ENCODE measurements at regions not wholly inside any gene's neighbourhood (a gene's known extent, or its start where the extent isn't known, plus 50 kb on each side); places are given as distances from the start of the nearest gene placed in this dataset.

DNA sequence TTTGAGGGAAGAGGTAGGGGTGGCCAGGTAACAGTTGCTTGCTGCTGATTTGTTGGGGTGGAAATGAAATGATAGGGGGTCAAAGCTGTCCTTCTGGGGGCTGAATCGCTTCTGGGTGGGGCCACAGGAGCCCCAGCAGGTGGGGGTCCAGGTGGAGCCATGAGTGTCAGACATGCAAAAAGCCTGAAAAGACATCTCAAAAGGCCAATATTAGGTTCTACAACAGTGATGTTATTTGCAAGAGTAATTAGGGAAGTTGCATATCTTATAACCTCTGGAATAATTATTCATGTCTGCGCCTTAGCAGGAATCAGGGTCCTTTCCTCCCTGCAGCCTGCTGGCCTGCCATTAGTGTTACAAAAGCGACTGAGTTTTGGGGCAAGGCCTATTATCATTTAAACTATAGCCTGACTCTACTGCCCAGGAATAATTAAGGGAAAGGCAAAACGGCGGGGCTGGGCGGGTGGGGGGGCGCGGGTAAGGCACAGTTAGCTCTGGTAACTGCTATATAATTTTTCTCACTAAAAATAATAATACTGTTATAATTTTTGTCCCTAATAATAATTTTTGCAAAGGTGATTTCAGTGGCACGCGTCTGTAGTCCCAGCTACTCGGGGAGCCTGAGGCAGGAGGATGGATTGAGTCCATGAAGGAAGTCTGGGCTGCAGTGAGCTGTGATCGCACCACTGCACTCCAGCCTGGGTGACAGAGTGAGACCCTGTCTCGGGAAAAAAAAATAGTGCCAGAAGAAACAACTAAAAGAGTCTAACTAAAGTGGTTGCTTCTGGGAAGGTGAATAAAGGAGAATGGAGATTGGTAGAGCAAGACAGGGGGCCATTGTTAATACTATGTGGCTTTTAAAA lies 145.7 kb downstream of the MAGEB17 start (continued):
- TF ChIP-seq MTA2 (IDR thresholded peaks at IDR 0.05; ENCODE audit: low read depth) (no peak), IKZF1 (conservative IDR thresholded peaks at IDR 0.05) (no peak), EZH2 (IDR thresholded peaks at IDR 0.05; ENCODE audit: borderline replicate concordance, control insufficient read depth, low read depth, low read length) (no peak), SUPT20H (IDR thresholded peaks at IDR 0.05; ENCODE audit: borderline replicate concordance, control insufficient read depth, low read depth, low read length) (no peak), ESRRA (IDR thresholded peaks at IDR 0.05; ENCODE audit: low read length) (no peak), ZNF217 (IDR thresholded peaks at IDR 0.05) (no peak), CHD1 (IDR thresholded peaks at IDR 0.05; ENCODE audit: low read depth, low read length) (no peak)
- TF ChIP-seq, protein P1, sequence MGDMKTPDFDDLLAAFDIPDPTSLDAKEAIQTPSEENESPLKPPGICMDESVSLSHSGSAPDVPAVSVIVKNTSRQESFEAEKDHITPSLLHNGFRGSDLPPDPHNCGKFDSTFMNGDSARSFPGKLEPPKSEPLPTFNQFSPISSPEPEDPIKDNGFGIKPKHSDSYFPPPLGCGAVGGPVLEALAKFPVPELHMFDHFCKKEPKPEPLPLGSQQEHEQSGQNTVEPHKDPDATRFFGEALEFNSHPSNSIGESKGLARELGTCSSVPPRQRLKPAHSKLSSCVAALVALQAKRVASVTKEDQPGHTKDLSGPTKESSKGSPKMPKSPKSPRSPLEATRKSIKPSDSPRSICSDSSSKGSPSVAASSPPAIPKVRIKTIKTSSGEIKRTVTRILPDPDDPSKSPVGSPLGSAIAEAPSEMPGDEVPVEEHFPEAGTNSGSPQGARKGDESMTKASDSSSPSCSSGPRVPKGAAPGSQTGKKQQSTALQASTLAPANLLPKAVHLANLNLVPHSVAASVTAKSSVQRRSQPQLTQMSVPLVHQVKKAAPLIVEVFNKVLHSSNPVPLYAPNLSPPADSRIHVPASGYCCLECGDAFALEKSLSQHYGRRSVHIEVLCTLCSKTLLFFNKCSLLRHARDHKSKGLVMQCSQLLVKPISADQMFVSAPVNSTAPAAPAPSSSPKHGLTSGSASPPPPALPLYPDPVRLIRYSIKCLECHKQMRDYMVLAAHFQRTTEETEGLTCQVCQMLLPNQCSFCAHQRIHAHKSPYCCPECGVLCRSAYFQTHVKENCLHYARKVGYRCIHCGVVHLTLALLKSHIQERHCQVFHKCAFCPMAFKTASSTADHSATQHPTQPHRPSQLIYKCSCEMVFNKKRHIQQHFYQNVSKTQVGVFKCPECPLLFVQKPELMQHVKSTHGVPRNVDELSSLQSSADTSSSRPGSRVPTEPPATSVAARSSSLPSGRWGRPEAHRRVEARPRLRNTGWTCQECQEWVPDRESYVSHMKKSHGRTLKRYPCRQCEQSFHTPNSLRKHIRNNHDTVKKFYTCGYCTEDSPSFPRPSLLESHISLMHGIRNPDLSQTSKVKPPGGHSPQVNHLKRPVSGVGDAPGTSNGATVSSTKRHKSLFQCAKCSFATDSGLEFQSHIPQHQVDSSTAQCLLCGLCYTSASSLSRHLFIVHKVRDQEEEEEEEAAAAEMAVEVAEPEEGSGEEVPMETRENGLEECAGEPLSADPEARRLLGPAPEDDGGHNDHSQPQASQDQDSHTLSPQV (IDR thresholded peaks at IDR 0.05): no peak
- TF ChIP-seq, protein P2, sequence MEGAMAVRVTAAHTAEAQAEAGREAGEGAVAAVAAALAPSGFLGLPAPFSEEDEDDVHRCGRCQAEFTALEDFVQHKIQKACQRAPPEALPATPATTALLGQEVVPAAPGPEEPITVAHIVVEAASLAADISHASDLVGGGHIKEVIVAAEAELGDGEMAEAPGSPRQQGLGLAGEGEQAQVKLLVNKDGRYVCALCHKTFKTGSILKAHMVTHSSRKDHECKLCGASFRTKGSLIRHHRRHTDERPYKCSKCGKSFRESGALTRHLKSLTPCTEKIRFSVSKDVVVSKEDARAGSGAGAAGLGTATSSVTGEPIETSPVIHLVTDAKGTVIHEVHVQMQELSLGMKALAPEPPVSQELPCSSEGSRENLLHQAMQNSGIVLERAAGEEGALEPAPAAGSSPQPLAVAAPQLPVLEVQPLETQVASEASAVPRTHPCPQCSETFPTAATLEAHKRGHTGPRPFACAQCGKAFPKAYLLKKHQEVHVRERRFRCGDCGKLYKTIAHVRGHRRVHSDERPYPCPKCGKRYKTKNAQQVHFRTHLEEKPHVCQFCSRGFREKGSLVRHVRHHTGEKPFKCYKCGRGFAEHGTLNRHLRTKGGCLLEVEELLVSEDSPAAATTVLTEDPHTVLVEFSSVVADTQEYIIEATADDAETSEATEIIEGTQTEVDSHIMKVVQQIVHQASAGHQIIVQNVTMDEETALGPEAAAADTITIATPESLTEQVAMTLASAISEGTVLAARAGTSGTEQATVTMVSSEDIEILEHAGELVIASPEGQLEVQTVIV (IDR thresholded peaks at IDR 0.05; ENCODE audit: borderline replicate concordance, partially characterized antibody): no peak
- TF ChIP-seq, protein P3, sequence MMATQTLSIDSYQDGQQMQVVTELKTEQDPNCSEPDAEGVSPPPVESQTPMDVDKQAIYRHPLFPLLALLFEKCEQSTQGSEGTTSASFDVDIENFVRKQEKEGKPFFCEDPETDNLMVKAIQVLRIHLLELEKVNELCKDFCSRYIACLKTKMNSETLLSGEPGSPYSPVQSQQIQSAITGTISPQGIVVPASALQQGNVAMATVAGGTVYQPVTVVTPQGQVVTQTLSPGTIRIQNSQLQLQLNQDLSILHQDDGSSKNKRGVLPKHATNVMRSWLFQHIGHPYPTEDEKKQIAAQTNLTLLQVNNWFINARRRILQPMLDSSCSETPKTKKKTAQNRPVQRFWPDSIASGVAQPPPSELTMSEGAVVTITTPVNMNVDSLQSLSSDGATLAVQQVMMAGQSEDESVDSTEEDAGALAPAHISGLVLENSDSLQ (IDR thresholded peaks at IDR 0.05): no peak
- TF ChIP-seq, protein P4, sequence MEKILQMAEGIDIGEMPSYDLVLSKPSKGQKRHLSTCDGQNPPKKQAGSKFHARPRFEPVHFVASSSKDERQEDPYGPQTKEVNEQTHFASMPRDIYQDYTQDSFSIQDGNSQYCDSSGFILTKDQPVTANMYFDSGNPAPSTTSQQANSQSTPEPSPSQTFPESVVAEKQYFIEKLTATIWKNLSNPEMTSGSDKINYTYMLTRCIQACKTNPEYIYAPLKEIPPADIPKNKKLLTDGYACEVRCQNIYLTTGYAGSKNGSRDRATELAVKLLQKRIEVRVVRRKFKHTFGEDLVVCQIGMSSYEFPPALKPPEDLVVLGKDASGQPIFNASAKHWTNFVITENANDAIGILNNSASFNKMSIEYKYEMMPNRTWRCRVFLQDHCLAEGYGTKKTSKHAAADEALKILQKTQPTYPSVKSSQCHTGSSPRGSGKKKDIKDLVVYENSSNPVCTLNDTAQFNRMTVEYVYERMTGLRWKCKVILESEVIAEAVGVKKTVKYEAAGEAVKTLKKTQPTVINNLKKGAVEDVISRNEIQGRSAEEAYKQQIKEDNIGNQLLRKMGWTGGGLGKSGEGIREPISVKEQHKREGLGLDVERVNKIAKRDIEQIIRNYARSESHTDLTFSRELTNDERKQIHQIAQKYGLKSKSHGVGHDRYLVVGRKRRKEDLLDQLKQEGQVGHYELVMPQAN (conservative IDR thresholded peaks at IDR 0.05): no peak
- TF ChIP-seq, protein P5, sequence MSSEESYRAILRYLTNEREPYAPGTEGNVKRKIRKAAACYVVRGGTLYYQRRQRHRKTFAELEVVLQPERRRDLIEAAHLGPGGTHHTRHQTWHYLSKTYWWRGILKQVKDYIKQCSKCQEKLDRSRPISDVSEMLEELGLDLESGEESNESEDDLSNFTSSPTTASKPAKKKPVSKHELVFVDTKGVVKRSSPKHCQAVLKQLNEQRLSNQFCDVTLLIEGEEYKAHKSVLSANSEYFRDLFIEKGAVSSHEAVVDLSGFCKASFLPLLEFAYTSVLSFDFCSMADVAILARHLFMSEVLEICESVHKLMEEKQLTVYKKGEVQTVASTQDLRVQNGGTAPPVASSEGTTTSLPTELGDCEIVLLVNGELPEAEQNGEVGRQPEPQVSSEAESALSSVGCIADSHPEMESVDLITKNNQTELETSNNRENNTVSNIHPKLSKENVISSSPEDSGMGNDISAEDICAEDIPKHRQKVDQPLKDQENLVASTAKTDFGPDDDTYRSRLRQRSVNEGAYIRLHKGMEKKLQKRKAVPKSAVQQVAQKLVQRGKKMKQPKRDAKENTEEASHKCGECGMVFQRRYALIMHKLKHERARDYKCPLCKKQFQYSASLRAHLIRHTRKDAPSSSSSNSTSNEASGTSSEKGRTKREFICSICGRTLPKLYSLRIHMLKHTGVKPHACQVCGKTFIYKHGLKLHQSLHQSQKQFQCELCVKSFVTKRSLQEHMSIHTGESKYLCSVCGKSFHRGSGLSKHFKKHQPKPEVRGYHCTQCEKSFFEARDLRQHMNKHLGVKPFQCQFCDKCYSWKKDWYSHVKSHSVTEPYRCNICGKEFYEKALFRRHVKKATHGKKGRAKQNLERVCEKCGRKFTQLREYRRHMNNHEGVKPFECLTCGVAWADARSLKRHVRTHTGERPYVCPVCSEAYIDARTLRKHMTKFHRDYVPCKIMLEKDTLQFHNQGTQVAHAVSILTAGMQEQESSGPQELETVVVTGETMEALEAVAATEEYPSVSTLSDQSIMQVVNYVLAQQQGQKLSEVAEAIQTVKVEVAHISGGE (CRISPR knock-in tag; IDR thresholded peaks at IDR 0.05): no peak
- TF ChIP-seq, protein P6, sequence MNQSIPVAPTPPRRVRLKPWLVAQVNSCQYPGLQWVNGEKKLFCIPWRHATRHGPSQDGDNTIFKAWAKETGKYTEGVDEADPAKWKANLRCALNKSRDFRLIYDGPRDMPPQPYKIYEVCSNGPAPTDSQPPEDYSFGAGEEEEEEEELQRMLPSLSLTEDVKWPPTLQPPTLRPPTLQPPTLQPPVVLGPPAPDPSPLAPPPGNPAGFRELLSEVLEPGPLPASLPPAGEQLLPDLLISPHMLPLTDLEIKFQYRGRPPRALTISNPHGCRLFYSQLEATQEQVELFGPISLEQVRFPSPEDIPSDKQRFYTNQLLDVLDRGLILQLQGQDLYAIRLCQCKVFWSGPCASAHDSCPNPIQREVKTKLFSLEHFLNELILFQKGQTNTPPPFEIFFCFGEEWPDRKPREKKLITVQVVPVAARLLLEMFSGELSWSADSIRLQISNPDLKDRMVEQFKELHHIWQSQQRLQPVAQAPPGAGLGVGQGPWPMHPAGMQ (IDR thresholded peaks at IDR 0.05; ENCODE audit: borderline replicate concordance): no peak

Measured in GM12878 (cell line).